HG02981 (cell line): ENCODE measurements at regions not wholly inside any gene's neighbourhood (a gene's known extent, or its start where the extent isn't known, plus 50 kb on each side); places are given as distances from the start of the nearest gene placed in this dataset.
"Not testable (repeated sequence)": the region's sequence is repeated elsewhere in the genome, so short reads cannot be mapped to it uniquely, and the experiment has no call there.

Source experiments
- ATAC-seq: cut with Tn5 transposase; IDR thresholded peaks from one replicate; pipeline ENCODE4 v1.9.1; 2021; ENCODE audit warnings: mild to moderate bottlenecking, moderate library complexity; ENCODE audit not compliant: unreplicated experiment

DNA sequence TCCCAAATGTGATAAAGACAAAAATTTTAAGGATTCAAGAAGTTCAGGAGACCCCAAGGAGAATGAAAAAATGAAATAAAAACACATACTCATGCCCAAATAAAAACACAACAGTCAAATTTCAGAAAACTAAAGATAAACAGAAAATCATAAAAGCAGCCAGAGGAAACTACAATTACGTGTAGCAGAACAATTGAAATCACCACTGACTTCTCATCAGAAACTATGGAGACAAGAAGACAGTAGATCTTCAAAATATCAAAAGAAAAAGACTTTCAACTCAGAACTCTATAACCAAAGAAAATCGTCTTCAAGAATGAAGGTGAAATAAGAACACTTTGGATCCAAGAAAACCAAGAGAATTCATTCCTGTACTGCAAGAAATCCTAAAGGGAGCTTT lies 54.9 kb downstream of the DIO3 start:
- ATAC-seq, result no peak

- ATAC-seq, result no peak
Measured at GRCh38 chr14:101619484-101619883, 58.2 kb downstream of the DIO3 start.

- ATAC-seq, result no peak
Measured at GRCh38 chr14:101620031-101620788, 58.9 kb downstream of the DIO3 start.

GRCh38 chr14:101620821-101621785 lies 59.8 kb downstream of the DIO3 start:
- no peak for ATAC-seq

GRCh38 chr14:101622251-101623076 lies 61.2 kb downstream of the DIO3 start:
- no peak for ATAC-seq

- no peak for ATAC-seq
Measured at GRCh38 chr14:101623077-101623372, 61.7 kb downstream of the DIO3 start.

- no peak for ATAC-seq
Measured at GRCh38 chr14:101623685-101624444, 62.6 kb downstream of the DIO3 start.

DNA sequence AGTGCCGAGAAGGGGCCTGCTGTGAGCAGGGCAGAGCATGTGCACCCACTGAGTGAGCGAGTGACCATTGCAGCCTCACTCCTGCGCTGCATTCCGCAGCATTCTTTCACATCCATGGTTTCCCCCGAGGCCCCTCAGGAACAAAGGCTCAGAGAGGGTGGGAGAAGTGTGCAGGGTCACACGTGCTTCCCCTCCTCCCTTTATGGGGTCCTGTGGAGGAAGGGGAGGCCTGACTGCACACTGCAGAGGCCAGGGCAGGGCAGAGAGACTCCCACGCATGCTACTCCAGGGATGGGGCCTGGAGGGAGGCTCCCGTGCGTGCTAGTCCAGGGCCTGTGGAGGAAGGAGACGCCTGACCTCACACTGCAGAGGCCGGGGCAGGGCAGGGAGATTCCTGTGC lies 63.2 kb downstream of the DIO3 start:
- no peak for ATAC-seq

DNA sequence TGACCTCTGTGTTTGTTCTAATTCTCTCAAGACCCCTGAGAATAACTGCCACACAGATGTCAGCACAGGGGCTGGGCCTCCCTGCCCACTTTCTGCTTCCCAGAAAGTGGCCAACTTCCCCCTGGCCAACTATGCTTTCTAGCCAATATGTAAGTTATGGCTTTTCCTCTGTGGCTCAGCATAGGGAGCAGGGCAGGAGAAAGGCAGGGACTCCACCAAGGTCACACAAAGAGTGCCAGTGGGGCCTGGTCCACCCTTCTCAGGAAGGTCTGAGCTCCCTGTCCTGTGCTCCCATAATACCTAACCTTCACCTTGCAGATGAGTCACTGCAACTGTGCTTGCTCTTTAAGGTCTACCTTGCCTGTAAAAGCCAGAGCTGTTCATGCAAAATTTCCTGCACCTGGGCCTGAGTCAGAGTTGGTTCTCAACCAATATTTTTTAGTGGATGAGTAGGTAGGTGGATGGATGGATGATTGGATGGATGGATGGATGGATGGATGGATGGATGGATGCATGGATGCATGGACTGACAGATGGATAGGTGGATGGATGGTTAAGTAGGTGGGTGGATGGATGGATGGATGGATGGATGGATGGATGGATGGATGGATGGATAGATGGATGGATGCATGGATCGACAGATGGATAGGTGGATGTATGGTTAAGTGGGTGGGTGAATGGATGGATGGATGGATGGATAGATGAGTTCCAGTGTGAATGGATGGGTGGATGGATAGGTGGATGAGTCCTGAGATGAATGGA lies 64.2 kb downstream of the DIO3 start:
- no peak for ATAC-seq

DNA sequence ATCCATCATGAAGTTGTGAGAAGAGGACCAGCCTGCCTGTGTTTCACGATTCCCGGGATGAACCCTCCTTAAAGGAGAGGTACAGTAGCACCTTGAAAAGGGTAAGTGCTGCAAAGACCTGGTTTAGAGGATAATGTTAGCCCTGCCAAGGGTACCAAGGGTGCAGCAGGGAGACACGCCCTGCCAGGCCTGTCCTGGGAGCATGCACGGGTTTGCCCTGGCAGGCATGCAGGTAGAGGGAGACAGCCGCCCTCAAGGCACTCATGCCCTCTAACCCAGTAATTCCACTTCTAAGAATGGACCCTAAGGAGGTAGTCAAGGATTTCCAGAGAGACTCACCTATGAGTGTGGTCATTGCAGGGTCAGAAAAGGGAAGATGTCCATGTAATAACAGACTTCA lies 65.0 kb downstream of the DIO3 start:
- no peak for ATAC-seq

- no peak for ATAC-seq
Measured at GRCh38 chr14:101627915-101628262, 66.6 kb downstream of the DIO3 start.

DNA sequence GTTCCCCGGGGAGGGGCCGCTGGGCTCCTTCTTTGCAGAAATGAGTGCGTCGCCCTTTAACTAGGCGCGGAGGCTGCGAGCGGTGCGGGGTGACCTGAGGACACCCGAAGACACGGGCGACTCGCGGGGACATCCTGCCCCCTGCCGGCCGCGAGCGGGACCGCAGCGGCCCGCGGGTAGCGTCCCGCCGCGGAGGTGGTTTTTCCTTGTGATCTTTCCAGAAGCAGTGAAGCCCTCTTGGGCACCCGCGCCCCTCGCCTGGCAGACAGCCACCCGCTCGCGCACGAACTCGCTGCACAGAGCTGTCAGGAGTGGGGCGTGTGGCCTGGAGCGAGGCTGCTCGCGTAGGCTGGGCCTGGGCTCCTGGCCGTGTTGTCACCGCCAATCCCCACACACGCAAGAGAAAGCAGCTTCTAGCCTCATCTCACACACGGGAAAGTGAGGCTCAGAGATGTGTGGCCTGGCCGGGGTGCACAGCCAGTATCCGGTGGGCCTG lies 67.2 kb downstream of the DIO3 start:
- peak; percentile 82 for ATAC-seq

DNA sequence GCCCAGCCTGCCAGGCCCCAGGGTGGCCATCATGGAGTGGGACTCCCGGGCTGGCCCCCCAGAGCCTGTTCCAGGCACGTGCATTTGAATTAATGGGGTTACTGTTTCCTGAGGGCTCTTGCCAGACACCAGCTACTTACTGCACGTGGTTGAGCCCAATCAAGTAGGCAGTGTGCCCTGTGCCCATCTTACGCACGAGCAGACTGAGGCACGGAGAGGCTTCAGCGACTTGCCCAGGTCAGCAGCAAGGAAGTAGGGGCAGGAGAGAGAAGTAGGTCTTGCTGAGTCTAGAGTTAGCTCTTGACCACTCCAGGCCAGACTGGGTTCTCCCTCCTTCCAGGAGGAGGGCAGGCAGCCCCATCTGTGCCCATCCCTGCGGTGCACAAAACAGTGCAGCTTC lies 67.7 kb downstream of the DIO3 start:
- ATAC-seq, result peak; percentile 6

DNA sequence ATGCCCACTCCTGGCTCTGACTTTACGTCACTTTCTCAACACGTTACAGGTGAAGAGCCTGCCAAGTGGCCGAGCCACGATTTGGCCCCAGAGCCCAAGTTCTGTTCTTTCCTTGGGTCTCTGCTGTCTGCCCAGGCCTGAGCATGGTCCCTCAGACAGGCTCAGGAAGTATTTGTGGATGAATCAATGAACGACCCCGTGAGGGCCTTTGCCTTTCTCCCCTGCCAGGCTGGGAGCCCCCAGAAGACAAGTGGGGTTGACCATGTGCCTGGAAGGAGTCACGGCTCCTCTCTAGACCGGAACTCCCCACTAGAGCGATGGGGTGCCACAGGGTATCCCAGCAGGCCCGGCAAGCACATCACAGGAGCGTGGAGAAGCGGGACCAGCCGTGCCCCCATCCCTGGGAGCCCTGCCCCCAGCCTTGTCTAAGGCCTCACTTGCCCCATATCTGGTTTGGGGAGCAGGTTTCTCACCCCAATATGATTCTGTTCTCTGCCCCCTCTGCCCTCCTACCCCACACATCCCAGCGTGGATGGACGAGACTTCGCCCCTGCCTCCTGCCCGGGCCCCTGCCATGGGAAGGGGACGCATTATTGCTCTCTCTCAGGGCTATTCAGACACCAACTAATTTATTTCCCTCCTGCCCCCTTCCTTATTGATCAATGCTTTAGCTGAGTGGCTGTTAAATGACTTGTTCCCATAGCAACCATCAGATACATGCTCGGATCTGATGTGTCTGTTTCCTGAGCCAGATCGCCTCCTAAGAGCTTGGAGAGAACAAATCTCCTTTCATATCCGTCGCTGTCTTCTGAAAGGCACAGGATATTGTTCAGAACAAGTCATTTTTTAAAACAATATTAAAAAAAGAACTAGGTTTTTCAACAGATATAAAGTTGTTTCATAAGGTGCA lies 69.0 kb downstream of the DIO3 start:
- ATAC-seq, result no peak

GRCh38 chr14:101631199-101631598 lies 69.9 kb downstream of the DIO3 start:
- ATAC-seq, result no peak

DNA sequence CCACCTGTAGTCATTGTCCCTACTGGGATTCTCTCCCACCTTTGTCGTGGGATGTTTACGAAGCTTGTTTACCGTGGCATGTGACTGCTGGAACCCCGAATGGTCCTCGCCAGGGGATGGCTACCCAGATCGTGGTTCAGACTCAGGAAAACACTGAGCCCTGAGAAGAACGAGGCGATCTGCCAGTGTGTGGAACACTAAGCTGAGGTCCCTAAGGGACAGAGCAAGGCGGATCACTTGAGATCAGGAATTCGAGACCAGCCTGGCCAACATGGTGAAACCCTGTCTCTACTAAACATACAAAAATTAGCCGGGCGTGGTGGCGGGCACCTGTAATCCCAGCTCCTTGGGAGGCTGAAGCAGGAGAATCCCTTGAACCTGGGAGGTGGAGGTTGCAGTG lies 70.7 kb downstream of the DIO3 start:
- not testable (repeated sequence) for ATAC-seq

DNA sequence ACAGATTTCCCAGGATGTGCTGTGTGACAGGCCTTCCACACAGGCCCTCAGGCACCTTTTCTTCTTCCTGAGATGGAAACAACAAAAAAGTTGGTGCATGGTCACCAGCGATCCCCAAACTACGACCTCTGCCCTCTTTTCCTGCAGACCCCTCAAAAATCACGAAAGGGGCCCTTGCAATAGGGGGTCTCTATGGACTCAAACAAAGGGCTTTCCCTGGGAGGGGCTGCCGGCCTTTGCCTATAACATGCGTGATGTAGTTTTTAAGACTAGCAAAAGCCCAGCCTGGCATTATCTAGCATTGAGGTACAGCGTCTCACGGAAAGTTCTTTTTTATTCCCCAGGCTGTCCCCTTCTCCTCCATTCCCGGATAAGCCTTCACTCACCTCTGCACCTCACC lies 71.2 kb downstream of the DIO3 start:
- no peak for ATAC-seq

DNA sequence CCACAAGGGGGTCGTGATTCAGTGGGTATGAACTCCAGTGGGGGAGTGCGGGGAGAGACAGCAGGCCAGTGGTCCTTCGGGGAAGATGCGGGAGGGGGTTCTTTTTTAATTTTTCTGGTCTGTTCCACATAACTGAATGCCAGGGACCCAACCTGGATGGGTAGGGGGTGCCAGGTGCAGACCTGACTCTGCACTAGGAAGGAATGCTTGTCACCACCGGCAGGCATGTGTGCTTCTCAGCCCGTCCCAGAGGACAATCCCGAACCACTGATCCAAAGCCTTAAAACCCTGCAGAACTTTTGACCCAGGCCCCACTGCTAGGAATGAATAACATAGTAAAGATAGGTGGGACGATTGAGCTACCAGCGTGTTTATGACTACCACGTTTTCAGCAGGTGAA lies 72.0 kb downstream of the DIO3 start:
- ATAC-seq, result no peak
